GM12878 (cell line): ENCODE measurements at regions not wholly inside any gene's neighbourhood (a gene's known extent, or its start where the extent isn't known, plus 50 kb on each side); places are given as distances from the start of the nearest gene placed in this dataset.

ENCODE experiments used
- ATAC-seq: fragments of 200-7000 bp; cut with Tn5 transposase; 3 replicates; pipeline ENCODE4 v1.9.1; 2020; ENCODE audit warnings: mild to moderate bottlenecking, moderate library complexity
- BruUV-seq: library from RNA; stranded (reverse); fragments of 400-500 nt; replicated peaks from 2 replicates; lab custom pipeline; 2021; lab: Mats Ljungman, UMichigan
- CTCF ChIA-PET: fragments of 300-600 bp; sonication (Branson Sonifier 250); formaldehyde crosslinking; extraction: SDS; loops from one replicate; lab custom pipeline; 2021; ENCODE audit warnings: inconsistent platforms; lab: Yijun Ruan, JAX
- POLR2A ChIA-PET: fragments of 350-600 bp; formaldehyde crosslinking; extraction: SDS; loops from one replicate; lab custom pipeline; 2021; ENCODE audit warnings: inconsistent platforms; lab: Charles Lee
- RAD21 ChIA-PET: fragments of 300-600 bp; sonication (Branson Sonifier 250); formaldehyde crosslinking; loops from one replicate; lab custom pipeline; 2023; ENCODE audit warnings: antibody characterized with exemption; ENCODE audit not compliant: unreplicated experiment; lab: Charles Lee
- SMC1A ChIA-PET: fragments of 300-600 bp; sonication (Branson Sonifier 250); formaldehyde crosslinking; loops from one replicate; lab custom pipeline; 2023; ENCODE audit not compliant: unreplicated experiment, uncharacterized antibody; lab: Charles Lee
- DNase-seq: peaks from one replicate; pipeline ENCODE4 v3.0.0-alpha.2; 2011; ENCODE audit warnings: low read depth, low spot score
- FAIRE-seq: peaks from 3 replicates; lab custom pipeline; 2011; peaks lifted over from hg19 to GRCh38; lab: Jason Lieb, UNC
- H2AFZ ChIP-seq: 2 replicates; pipeline ENCODE4 v1.6.0; 2011; ENCODE audit warnings: low read depth, low read length, control low read depth; ENCODE audit not compliant: control insufficient read depth
- H3K27ac ChIP-seq: 2 replicates; pipeline ENCODE4 v1.5.1; 2011; ENCODE audit warnings: control low read depth; ENCODE audit not compliant: control insufficient read depth, insufficient read depth
- H3K27me3 ChIP-seq, 2 experiments: replicated peaks in 1 of 2; 2 replicates each; pipeline versions ENCODE4 v1.6.0 to v1.6.1; 2011; ENCODE audit warnings: low read length in 1 of 2; ENCODE audit not compliant: control insufficient read depth in 2 of 2, insufficient read depth in 2 of 2
- H3K36me3 ChIP-seq, 2 experiments: 2 replicates each; pipeline ENCODE4 v1.5.1; 2011; ENCODE audit warnings: low read length in 1 of 2; ENCODE audit not compliant: control insufficient read depth in 2 of 2, insufficient read depth in 2 of 2
- H3K4me1 ChIP-seq: 2 replicates; pipeline ENCODE4 v1.6.1; 2011; ENCODE audit warnings: mild to moderate bottlenecking, low read length, moderate library complexity, mixed read lengths; ENCODE audit not compliant: control insufficient read depth, insufficient read depth
- H3K4me2 ChIP-seq: 2 replicates; pipeline ENCODE4 v1.6.0; 2011; ENCODE audit warnings: control low read depth; ENCODE audit not compliant: control insufficient read depth, insufficient read depth
- H3K4me3 ChIP-seq: fragments of 200-600 bp; sonication (generic); 2 replicates; pipeline ENCODE4 v1.5.1; 2016
- H3K79me2 ChIP-seq: 2 replicates; pipeline ENCODE4 v1.6.0; 2011; ENCODE audit warnings: low read length; ENCODE audit not compliant: control insufficient read depth, insufficient read depth
- H3K9ac ChIP-seq: 2 replicates; pipeline ENCODE4 v1.8.0; 2011; ENCODE audit warnings: low read length, control low read depth, mixed read lengths; ENCODE audit not compliant: control insufficient read depth, insufficient read depth
- H3K9me3 ChIP-seq: replicated peaks from 3 replicates; pipeline ENCODE4 v1.5.1; 2011; ENCODE audit warnings: mild to moderate bottlenecking, low read length; ENCODE audit not compliant: control insufficient read depth, insufficient read depth
- H4K20me1 ChIP-seq: 2 replicates; pipeline ENCODE4 v1.6.0; 2011; ENCODE audit not compliant: control insufficient read depth, insufficient read depth
- ATF2 ChIP-seq: IDR thresholded peaks from 2 replicates; pipeline ENCODE4 v1.6.1; 2012; ENCODE audit warnings: low read length, inconsistent platforms
- ETV6 ChIP-seq, 2 experiments: fragments of 450-650 bp in 1 of 2; IDR thresholded peaks in 1 of 2; conservative IDR thresholded peaks in 1 of 2; 2 replicates each; pipeline ENCODE4 v1.6.1; 2014; ENCODE audit warnings: antibody characterized with exemption in 1 of 2, borderline replicate concordance in 1 of 2, low read depth in 1 of 2, mild to moderate bottlenecking in 1 of 2, moderate library complexity in 1 of 2
- HDAC2 ChIP-seq: fragments of 200-600 bp; sonication (generic); IDR thresholded peaks from 2 replicates; pipeline ENCODE4 v1.6.1; 2017
- MEF2B ChIP-seq: fragments of 450-650 bp; IDR thresholded peaks from 2 replicates; pipeline ENCODE4 v1.6.1; 2018; ENCODE audit warnings: mild to moderate bottlenecking, moderate library complexity; ENCODE audit not compliant: partially characterized antibody, poor library complexity, severe bottlenecking
- MTA2 ChIP-seq: fragments of 450-650 bp; IDR thresholded peaks from 2 replicates; pipeline ENCODE4 v1.6.1; 2016; ENCODE audit warnings: low read depth, mild to moderate bottlenecking, moderate library complexity
- MTA3 ChIP-seq: IDR thresholded peaks from 2 replicates; pipeline ENCODE4 v1.6.1; 2012; ENCODE audit warnings: low read length, inconsistent platforms, borderline replicate concordance
- MXI1 ChIP-seq: fragments of 150-350 bp; IDR thresholded peaks from 2 replicates; pipeline ENCODE4 v1.6.1; 2011; ENCODE audit warnings: low read depth, mild to moderate bottlenecking, inconsistent platforms, low read length, improper control_type of control experiment
- PAX5 ChIP-seq: IDR thresholded peaks from 2 replicates; pipeline ENCODE4 v1.6.1; 2011; ENCODE audit warnings: low read depth, low read length, borderline replicate concordance
- SKIL ChIP-seq: fragments of 450-650 bp; IDR thresholded peaks from 2 replicates; pipeline ENCODE4 v1.6.1; 2017; ENCODE audit warnings: mild to moderate bottlenecking, low read depth, inconsistent platforms; ENCODE audit not compliant: poor library complexity, severe bottlenecking
- SREBF1 ChIP-seq: IDR thresholded peaks from 2 replicates; pipeline ENCODE4 v1.6.1; 2012; ENCODE audit warnings: mild to moderate bottlenecking, low read length
- SRF ChIP-seq, 2 experiments: IDR thresholded peaks; 2 replicates each; pipeline ENCODE4 v1.6.1; 2011; ENCODE audit warnings: low read depth in 2 of 2, low read length in 2 of 2, mild to moderate bottlenecking in 1 of 2, moderate library complexity in 1 of 2
- SUPT20H ChIP-seq: IDR thresholded peaks from 2 replicates; pipeline ENCODE4 v1.6.1; 2011; ENCODE audit warnings: low read depth, mild to moderate bottlenecking, low read length, moderate library complexity, borderline replicate concordance; ENCODE audit not compliant: control insufficient read depth
- YY1 ChIP-seq: IDR thresholded peaks from 2 replicates; pipeline ENCODE4 v1.6.1; 2011; ENCODE audit warnings: low read depth, mild to moderate bottlenecking, low read length
- ZBTB33 ChIP-seq: fragments of 450-650 bp; IDR thresholded peaks from 2 replicates; pipeline ENCODE4 v1.6.1; 2017; ENCODE audit warnings: mild to moderate bottlenecking
- ZNF207 ChIP-seq: fragments of 450-650 bp; IDR thresholded peaks from 2 replicates; pipeline ENCODE4 v1.6.1; 2014; ENCODE audit warnings: antibody characterized with exemption, mild to moderate bottlenecking, borderline replicate concordance
- WGBS: methylation state at CpG from one replicate; pipeline ENCODE4 v1.1.6; 2016; ENCODE audit warnings: low lambda C conversion rate; ENCODE audit not compliant: insufficient replicate concordance, insufficient coverage; ENCODE audit errors: missing lambda C conversion rate; 5-methylcytosine and 5-hydroxymethylcytosine counted together
- in situ Hi-C: fragments of 300-500 bp; cut with MboI; formaldehyde crosslinking; loops from 9 replicates; pipeline ENCODE4 v1.14.3; 2018; ENCODE audit warnings: mixed read lengths
- intact Hi-C: fragments of 100-400 bp; cut with micrococcal nuclease; formaldehyde crosslinking; loops from one replicate; pipeline ENCODE4 v1.14.2; 2022; ENCODE audit not compliant: unreplicated experiment
- TF ChIP-seq, protein P1 (sequence below): fragments of 450-650 bp; IDR thresholded peaks from 2 replicates; pipeline ENCODE4 v1.6.1; 2016; ENCODE audit warnings: mild to moderate bottlenecking, moderate library complexity, borderline replicate concordance

DNA sequence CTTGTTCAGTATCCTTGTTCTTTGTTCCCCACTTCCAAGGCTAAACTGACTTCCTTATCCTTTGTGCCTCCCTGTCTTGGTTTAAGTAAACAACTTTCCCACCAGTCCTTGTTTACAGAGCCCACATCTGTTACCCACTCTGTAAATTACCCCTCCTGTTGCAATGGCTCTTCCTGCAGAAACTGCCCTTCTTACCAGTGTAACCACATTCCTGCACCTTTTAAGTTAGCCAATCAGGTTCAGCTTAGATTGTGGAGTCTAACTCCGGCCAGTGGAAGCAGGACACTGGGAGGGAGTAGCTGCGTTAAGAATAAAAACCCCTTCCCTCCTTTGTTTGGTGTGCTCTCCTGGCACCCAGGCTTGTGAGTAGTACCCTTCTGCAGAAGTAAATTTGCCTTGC, 360.9 kb downstream of the PRDM5 start:
- intact Hi-C loops: no loop called here
- Histone ChIP-seq H3K9ac (no peak overlapping the region), H3K4me3 (no peak overlapping the region), H3K9me3 (no peaks in the 10 kb centered on the region), H3K27ac (no peak overlapping the region), H3K36me3 (no peaks in the 10 kb centered on the region), H3K4me2 (no peak overlapping the region), H4K20me1 (no peaks in the 10 kb centered on the region), H3K27me3 (no peaks in the 10 kb centered on the region), H2AFZ (no peak overlapping the region), H3K4me1 (no peaks in the 10 kb centered on the region), H3K79me2 (no peaks in the 10 kb centered on the region)
- no peak for FAIRE-seq
- 26% methylated on average over 2 of the region's 2 CpGs for WGBS
- ChIA-PET RAD21 (no interaction called here), SMC1A (no interaction called here), CTCF (no interaction called here), POLR2A (no interaction called here)
- BruUV-seq: no TSS peak
- in situ Hi-C loops: no loop called here
- DNase-seq: no peak
- ATAC-seq: no peak
- TF ChIP-seq HDAC2 (no peak), SREBF1 (no peak), MEF2B (no peak), MTA3 (no peak), SRF (IDR thresholded peaks at IDR 0.05; ENCODE audit: low read depth in 2 of 2, low read length in 2 of 2) (no peak), MTA2 (no peak), ZNF207 (no peak), MXI1 (no peak), SKIL (no peak), ATF2 (no peak), PAX5 (no peak), YY1 (no peak), ETV6 (conservative IDR thresholded peaks at IDR 0.05 in 1 of 2, IDR thresholded peaks at IDR 0.05 in 1 of 2; ENCODE audit: borderline replicate concordance in 1 of 2, low read depth in 1 of 2) (no peak), SUPT20H (no peak), ZBTB33 (no peak)
- TF ChIP-seq, protein P1, sequence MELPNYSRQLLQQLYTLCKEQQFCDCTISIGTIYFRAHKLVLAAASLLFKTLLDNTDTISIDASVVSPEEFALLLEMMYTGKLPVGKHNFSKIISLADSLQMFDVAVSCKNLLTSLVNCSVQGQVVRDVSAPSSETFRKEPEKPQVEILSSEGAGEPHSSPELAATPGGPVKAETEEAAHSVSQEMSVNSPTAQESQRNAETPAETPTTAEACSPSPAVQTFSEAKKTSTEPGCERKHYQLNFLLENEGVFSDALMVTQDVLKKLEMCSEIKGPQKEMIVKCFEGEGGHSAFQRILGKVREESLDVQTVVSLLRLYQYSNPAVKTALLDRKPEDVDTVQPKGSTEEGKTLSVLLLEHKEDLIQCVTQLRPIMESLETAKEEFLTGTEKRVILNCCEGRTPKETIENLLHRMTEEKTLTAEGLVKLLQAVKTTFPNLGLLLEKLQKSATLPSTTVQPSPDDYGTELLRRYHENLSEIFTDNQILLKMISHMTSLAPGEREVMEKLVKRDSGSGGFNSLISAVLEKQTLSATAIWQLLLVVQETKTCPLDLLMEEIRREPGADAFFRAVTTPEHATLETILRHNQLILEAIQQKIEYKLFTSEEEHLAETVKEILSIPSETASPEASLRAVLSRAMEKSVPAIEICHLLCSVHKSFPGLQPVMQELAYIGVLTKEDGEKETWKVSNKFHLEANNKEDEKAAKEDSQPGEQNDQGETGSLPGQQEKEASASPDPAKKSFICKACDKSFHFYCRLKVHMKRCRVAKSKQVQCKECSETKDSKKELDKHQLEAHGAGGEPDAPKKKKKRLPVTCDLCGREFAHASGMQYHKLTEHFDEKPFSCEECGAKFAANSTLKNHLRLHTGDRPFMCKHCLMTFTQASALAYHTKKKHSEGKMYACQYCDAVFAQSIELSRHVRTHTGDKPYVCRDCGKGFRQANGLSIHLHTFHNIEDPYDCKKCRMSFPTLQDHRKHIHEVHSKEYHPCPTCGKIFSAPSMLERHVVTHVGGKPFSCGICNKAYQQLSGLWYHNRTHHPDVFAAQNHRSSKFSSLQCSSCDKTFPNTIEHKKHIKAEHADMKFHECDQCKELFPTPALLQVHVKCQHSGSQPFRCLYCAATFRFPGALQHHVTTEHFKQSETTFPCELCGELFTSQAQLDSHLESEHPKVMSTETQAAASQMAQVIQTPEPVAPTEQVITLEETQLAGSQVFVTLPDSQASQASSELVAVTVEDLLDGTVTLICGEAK: no peak
